B cell (primary cell): ENCODE measurements at regions not wholly inside any gene's neighbourhood (a gene's known extent, or its start where the extent isn't known, plus 50 kb on each side); places are given as distances from the start of the nearest gene placed in this dataset.

Experiments used
- CTCF ChIP-seq: fragments of 200-600 bp; IDR thresholded peaks from one replicate; pipeline ENCODE4 v1.8.0; 2022; ENCODE audit warnings: antibody characterized with exemption, mild to moderate bottlenecking
- EZH2 ChIP-seq: IDR thresholded peaks from 2 replicates; pipeline ENCODE4 v1.6.1; 2012; ENCODE audit warnings: borderline replicate concordance, low read depth, mild to moderate bottlenecking, moderate library complexity, low read length; ENCODE audit not compliant: insufficient read depth, poor library complexity, severe bottlenecking

GRCh38 chr2:9108210-9108967 is 98.2 kb upstream of the ASAP2 start:
- TF ChIP-seq CTCF, result no peak
- TF ChIP-seq EZH2, result no peak
